NCI-H1694 treated with DMSO at 0.1 percent for 48 hours (cell line): ENCODE measurements at regions not wholly inside any gene's neighbourhood (a gene's known extent, or its start where the extent isn't known, plus 50 kb on each side); places are given as distances from the start of the nearest gene placed in this dataset.
A peak's percentile ranks its signal among the peaks of the same experiment; 100 is the strongest.
"Not testable (repeated sequence)": the region's sequence is repeated elsewhere in the genome, so short reads cannot be mapped to it uniquely, and the experiment has no call there.

Experiments used
- DNase-seq: peaks from one replicate; lab custom pipeline; 2025; lab: John Stamatoyannopoulos, UW

DNA sequence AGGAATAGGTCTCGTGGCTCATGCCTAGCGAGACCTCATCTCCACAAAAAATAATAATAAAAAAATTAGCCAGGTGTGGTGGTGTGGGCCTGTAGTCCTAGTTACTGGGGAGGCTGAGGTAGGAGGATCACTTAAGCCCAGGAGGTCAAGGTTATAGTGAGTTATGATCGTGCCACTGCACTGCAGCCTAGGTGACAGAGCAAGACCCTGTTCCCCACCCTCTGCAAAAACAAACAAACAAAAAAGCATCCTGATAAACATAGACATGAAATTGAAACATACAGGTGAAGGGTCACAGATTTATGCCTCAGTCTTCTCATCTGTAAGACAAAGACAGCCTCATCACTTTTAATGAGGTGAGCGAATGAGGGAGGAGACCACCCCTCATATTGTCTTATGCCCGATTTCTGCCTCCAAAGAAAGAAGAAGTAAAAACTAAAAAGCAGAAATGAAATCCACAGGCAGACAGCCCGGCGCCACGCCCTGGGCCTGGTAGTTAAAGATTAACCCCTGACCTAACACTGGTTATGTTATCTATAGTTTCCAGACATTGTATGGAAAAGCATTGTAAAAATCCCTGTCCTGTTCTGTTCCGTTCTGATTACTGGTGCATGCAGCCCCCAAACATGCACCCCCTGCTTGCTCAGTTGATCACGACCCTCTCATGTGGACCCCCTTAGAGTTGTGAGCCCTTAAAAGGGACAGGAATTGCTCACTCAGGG is 138.5 kb downstream of the OR2B2 start:
- not testable (repeated sequence) for DNase-seq

DNA sequence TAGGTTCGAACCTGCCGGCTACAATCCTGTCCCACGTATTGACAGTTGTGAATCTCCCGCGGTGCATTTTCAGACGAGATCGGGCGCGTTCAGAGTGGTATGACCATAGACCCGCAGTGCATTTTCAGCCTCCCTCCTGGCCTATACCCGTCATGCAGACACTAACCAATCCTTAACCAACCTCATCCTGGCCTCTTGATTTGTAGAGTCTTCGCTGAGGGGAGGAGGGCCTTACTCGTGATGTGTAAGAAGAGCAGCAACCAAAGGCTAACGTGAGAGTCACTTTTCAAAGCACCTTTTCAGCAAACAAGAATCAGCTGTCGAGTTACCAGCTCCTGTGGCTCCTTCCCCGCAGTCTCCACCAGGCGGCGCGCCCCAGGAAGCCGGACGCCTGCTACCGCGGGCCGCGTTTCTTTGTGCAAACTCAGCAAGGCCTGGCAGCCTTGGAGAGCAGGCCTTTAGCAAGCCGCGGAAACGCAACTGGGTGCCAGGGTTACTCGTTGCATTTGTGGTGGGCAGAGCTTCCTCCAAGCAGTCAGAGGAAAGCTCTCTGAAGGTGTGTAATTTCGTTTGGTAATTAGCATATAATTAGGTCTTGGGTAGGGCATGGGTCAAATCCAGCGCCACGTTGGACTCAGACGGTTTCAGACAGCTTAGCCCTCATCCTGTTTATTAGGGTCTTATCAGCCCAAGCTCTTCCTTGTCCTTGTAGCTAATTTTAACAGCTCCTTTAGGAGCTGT is 139.8 kb downstream of the OR2B2 start:
- peak; percentile 59 for DNase-seq

DNA sequence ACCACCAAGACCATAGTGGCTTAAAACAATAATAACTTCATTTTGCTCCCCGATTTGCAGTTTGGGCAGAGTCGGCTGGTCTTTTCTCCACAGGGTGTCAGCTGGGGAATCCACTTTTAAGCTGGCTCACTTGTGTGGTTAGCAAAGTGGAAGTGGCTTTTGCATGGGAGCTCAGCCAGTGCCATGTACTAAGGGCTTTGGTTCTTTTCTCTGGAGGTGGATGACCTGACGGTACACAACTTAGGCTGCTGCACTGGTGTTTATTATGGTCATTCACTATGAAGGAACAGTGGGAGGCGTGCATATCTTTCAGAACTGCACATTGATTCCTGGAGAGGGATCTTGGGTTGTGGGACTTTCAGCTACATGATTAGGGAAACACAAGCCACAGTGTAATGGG is 141.0 kb downstream of the OR2B2 start:
- no peak for DNase-seq

DNA sequence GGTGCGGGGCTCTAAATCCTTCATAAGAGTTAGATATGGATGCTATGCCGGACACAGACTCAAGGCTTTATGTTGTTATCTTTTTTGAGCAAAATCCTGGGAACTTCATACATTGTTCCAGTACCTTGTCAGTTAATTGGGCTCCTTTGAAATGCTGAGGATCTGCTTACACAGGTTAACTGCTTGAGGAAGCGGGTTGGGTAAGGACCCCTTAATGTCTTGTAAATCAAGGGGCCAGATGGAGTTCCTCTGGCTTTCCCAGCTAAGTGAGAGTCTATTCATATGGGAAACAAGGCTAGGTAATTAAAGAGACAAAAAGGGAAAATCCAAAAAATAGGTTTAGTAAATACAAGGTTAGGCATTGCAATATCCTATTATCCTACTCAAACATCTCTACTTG is 141.5 kb downstream of the OR2B2 start:
- no peak for DNase-seq

DNA sequence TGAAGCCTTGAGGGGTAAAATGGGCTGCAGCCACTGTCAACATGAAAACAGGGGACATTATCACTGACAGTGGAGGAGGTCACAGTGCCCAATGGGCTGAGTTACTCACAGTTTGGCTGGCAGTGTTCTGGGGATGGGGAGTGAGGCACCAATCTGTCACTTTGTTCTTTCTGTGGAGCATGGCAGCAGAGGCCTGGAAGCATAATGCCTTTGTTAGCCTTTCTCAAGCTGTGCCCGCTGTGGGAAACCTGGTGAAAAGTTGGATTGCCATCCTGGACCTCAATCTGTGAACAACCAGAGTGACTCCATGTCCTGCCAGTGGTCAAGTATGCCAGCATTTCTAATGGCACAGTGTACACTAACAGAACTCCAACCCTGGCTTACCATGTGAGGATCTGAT is 143.6 kb downstream of the OR2B2 start:
- DNase-seq, result no peak

DNA sequence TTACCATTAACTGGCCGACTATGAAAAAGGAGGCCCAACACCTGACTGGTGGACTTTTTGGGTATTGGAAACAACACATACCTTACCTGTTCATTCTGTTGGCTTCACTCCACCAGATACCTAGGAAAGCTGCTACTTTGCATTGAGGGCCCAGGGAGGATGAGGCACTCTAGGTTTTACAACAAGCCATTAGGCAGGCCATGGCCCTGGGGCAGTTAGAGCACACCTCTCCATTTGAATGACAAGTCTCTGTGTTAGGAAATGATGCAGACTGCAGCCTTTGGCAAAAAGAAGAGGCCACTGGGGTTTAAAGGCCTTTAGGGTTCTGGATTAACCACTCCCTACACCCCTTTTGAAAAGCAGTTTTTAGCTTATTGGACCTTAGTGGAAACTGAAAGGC is 144.3 kb downstream of the OR2B2 start:
- no peak for DNase-seq

DNA sequence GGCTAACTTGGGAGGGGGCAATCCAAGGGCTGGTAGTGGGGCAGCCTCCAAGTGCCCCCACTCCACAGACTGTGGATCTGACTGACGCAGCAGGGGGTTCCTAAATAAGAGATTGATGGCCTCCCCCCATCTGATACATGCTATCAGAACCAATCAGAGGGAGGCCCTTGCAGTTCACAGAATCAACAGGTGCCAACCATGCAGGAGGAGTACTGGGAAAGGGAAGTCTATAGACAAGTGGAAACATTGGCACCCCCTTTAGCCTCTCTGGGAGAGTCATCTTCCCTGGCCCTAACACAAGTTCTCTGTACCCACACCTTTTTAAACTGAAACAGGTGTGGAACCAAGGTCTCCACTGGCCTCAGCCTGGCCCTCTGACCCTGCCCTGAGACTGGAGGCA is 145.8 kb downstream of the OR2B2 start:
- no peak for DNase-seq

DNA sequence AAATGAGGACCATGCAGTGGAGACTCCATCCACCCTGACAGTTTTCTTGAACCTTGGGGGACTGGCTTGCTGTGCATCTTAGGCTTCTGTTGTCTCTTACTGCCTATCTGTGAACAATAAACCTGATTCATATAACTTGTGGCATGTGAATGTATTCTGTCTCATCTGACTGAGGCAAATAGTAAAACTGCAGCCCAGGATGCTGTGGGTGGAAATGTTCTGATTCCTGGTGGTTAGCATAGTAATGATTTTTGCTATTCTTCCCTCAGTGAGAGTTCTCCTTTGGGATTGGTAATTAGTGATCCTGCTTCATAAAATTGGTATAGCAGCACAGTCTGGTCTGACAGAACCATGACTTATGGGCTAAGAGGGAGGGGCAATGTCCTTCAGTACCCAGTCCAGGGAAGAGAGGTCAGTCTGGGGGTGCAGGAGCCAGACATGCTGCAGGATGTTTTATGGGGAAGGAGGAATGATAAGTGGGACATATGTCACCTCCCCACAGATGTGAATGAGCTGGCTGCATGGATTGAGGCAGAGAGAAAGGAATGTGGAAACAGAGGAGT is 147.1 kb downstream of the OR2B2 start:
- no peak for DNase-seq

DNA sequence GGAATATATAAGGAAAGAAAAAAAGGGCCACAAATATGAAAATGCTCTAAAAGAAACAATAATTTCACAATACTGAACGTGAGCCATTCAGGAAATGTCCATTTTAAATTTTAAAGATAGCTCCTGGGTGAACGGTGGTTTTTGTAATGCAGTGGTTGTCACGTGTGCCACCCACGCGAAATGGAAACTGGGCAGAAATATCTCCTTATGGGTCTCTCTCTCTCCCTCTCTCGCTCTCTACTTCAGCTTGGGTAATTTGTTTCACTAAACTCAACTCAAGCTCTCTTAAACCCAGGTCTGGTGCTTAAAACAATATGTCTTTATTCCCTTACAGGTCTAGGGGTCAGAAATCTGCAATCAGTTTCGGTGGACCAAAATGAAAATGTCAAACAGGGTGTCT is 150.8 kb downstream of the OR2B2 start:
- no peak for DNase-seq

DNA sequence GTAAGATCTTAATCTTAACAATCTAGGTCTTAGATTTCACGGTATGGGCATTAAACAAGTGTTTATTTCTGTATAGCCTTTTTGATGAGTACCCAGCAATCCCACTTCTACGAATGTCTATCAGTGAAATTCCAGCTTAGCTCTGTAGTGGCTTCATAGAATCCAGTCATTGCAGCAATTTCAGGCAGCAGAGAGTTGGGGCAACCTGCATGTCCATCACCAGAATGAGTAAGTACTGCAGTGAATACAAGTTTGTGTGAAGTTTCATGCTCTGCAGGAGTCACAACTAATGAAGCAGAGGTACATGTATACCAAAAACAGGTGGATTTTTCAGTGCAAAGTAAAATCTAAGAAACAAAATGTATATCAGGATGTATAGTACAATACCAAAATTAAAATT is 151.7 kb downstream of the OR2B2 start:
- DNase-seq, result no peak

DNA sequence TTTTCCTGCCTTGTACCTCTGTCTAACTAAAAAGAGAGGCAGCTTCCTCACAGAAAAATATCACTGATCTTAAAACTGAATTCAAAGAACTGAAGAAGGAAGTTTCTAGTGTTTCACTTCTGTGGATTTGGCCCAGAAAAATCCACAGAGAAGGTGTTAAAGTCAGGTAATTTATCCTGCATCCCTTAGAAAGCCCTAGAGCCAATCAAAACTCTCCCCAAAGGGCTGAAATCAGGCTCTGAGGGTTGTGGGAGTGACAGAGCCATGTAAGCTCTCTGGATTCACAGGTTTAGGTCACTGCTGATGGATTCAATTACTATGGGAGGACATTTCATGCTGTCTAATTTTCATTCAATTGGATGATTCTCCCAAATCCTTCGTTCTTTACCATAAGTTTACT is 152.3 kb downstream of the OR2B2 start:
- DNase-seq, result no peak

DNA sequence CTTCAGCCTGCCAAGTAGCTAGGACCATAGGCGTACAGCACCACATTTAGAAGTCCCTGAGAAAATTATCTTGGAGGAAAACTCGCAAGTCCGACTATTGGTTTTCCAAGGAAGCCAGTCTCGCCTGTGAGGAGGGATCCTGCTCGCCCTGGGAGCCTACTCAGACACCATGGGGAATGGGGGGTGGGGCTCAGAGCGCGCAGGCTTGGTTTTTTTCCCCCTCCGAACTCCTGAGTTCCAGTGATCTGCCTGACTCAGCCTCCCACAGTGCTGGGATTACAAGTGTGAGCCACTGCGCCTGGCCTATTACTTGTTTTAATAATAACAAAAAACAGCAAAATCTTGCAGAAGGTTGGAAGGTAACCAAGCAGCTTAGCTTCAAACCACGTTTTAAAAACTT is 153.7 kb downstream of the OR2B2 start:
- no peak for DNase-seq

DNA sequence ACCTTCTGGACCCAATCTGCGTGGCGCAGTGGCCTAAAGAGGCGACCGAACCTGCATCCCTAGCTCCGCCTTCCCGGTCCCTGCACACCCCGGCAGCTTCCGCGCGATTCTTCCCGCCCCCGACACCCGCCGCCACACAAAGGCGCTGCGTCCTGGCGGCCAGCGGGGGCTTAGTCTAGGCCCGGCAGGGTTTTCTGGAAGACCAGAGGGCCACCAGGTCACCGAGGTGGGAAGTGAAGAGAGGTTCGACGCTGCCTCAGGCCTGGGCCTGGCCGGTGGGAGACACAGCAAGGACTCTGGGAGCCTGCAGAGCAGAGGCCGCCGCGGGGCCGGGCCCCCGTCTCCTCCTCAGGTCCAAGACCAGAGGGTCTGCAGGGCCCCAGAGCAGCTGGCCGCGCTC is 154.9 kb downstream of the OR2B2 start:
- DNase-seq, result no peak

DNA sequence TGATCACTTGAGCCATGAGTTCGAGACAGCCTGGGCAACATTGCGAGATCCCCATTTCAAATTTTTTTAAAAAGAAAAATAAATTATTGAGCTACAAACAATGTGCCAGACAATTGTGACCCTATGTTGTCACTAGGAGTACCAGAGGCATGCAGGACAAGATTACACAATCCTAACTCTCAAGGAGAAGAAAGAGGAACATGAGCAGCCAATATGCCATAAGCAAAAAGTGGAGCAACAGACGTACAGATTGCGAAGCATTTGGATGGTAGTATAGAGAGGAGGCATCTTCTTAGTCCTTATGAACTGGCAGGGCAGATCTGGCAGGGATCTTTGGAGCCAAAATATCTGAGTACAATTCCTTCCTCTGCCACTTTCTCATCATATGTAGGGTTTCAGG is 156.4 kb downstream of the OR2B2 start:
- DNase-seq, result no peak

DNA sequence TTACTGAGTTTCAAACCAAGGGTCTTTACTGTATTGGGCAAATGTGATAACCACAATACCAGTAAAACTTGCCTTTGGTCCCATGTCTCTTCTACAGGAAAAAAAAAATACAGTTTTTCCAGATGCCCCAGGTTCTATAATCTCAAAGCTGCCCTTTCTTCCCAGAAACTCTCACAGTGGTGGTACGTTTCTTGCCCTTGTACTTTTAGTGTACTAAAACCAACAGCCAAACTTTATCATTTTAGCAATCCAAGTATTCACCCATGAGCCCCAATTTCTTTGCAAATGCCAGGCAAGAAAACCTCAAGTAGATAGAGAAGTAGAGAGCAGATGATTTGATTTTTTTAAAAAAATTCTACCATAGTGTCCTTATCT is 157.8 kb downstream of the OR2B2 start:
- no peak for DNase-seq

DNA sequence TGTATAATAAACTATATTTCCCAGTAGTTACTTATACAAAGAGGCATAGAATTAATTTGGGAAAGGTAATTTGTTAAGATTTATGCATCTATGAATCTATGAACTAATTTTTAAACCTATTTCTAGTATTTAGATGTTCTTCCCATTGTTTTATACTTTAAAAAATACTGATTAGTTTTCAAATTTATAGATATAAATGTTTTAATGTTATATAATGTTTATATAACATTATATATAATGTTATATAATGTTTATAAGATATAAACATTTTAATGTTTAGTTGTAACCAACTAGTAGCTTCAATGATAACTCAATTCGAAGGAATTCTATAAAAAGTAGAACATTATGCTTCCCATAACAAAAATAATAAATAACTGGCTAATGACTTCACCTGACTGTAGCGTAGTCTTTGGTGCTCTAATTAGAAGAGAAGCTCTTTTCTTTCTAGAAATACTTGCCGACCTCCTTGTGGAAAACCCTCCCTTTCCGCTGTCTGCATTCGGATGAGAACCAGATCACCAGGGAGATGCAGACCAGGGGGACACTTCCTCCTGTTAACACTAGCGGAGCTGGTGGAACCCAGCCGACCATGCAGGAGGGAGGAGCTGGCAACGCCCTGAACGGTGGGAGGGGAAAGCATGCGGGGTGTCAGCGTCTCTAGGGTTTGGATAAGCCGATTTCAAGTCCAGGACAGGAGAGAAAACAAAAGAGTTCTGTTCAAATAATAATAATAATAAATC is 158.4 kb downstream of the OR2B2 start:
- DNase-seq, result peak; percentile 75

DNA sequence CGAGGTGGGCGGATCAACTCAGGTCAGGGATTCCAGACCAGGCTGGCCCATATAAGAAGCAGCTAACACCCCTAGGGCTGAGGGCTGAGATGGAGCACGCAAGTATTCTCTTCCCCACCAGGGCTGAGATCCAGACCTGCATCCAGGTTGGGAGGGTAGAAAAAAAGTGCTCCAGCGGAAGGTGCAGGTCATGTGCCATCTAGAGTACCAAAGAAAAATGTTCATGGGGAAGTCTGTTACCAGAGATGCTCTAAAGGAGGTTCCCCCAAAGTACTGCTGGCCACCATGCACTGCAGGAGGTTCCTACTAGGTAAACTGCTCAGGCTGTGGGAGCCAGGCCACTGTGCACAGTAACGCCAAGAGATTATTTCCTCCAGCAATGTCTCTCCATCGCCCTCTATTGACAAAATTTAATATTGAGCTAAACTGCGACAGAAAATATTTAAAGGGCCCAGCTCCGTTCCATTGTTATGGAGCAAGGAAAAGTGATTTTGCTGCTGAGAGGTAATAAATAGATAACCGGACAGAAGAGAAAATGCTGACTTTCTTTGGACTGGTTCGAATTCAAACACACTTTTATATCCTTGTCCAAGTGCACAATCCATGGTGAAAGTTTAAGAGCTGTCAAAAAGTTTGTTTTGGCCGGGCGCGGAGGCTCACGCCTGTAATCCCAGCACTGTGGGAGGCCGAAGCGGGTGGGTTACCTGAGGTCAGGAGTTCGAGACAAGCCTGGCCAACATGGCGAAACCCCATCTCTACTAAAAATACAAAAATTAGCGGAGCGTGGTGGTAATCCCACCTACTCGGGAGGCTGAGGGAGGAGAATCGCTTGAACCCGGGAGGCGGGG is 159.9 kb downstream of the OR2B2 start:
- peak; percentile 59 for DNase-seq

DNA sequence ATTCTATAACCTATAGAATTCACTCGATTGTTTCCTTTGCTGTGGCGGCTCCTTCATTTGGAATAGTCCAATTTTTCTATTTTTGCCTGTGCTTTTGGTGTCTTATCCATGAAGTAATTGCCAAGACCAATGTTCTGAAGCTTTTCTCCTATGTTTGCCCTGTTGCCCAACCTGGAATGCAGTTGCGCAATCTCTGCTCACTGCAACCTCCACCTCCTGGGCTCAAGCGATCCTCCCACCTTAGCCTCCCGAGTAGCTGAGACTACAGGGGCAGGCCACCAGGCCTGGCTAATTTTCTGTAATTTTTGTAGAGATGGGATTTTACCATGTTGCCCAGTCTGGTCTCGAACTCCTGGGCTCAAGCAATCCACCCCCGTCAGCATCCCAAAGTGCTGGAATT is 163.5 kb downstream of the OR2B2 start:
- no peak for DNase-seq

DNA sequence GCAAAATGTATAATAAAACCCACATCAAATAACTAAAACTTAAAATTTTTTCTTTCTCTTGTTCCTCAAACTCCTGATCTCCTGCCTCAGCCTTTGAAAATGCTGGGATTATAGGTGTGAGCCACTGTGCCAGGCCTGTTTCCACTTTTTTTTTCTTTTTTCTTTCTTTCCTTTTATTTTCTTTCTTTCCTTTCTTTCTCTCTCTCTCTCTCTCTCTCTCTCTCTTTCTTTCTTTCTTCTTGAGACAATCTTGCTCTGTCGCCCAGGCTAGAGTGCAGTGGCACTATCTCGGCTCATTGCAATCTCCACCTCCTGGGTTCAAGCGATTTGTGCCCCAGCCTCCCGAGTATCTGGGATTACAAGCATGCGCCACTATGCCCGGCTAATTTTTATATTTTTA is 164.6 kb downstream of the OR2B2 start:
- DNase-seq, result no peak

DNA sequence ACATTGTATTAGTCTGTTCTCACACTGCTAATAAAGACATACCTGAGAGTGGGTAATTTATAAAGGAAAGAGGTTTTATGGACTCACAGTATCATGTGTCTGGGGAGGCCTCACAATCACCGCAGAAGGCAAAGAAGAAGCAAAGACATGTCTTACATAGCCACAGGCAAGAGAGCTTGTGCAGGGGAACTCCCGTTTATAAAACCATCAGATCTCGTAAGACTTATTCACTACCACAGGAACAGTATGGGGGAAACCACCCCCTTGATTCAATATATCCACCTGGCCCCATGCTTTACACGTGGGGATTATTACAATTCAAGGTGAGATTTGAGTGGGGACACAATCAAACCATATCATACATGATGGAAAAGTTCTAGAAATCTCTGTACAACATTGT is 165.3 kb downstream of the OR2B2 start:
- not testable (repeated sequence) for DNase-seq

DNA sequence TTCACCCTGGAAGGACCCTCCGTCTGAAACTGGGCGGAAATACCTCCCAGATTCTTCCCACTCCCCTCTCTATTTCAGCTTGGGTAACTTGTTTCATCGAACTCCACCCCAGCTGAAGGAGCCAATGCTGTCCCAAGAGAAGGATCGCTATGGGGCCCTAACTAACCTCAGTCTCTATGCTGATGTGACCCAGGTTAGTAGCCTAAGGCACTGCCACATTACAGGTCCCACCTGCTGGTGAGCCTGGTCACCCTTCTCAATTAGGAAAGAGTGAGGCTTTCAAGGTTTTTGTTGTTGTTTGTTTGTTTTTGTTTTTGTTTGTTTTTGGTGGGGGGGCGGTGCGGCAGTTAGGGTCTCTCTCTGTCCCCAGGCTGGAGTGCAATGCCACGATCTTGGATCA is 168.4 kb downstream of the OR2B2 start:
- no peak for DNase-seq
